Activated naive CD8-positive, alpha-beta T cell treated with anti-CD3 and anti-CD28 coated beads, Interleukin-2, amount 10 ng/mL, durations not matched to agents 7 days and 5 days (primary cell): ENCODE measurements at regions not wholly inside any gene's neighbourhood (a gene's known extent, or its start where the extent isn't known, plus 50 kb on each side); places are given as distances from the start of the nearest gene placed in this dataset. TPM values are rescaled to one million over a fixed set of nuclear protein-coding genes. Genes with fewer than 3 reads are reported as not detected.

Experiments used
- ATAC-seq: fragments of 150-1000 bp; cut with Tn5 transposase; one replicate; pipeline ENCODE4 v1.10.0; 2021; ENCODE audit warnings: low read depth, moderate library complexity
- POLR2A ChIA-PET: fragments of 350-600 bp; sonication (Branson Sonifier 250); formaldehyde crosslinking; loops from one replicate; lab custom pipeline; 2021; ENCODE audit warnings: antibody characterized with exemption; lab: Charles Lee
- DNase-seq: peaks from one replicate; pipeline ENCODE4 v3.0.0; 2021
- H3K27ac Mint-ChIP-seq: one replicate; pipeline ENCODE4 v1.8.0; 2022; ENCODE audit warnings: mild to moderate bottlenecking, mixed read lengths
- H3K27me3 Mint-ChIP-seq: one replicate; pipeline ENCODE4 v1.8.0; 2022; ENCODE audit warnings: mild to moderate bottlenecking, moderate library complexity, mixed read lengths
- H3K36me3 Mint-ChIP-seq: one replicate; pipeline ENCODE4 v1.8.0; 2021; ENCODE audit warnings: mild to moderate bottlenecking, mixed read lengths
- H3K4me1 Mint-ChIP-seq: one replicate; pipeline ENCODE4 v1.8.0; 2021; ENCODE audit warnings: mixed read lengths
- H3K4me3 Mint-ChIP-seq: one replicate; pipeline ENCODE4 v1.8.0; 2022; ENCODE audit warnings: mild to moderate bottlenecking, moderate library complexity, mixed read lengths
- H3K9me3 Mint-ChIP-seq: one replicate; pipeline ENCODE4 v1.8.0; 2021; ENCODE audit warnings: mixed read lengths
- microRNA-seq: library from miRNA; unstranded; fragments of <30 nt; microRNA quantifications from one replicate; pipeline ENCODE4 v1.2.0, GENCODE V29; 2022

DNA sequence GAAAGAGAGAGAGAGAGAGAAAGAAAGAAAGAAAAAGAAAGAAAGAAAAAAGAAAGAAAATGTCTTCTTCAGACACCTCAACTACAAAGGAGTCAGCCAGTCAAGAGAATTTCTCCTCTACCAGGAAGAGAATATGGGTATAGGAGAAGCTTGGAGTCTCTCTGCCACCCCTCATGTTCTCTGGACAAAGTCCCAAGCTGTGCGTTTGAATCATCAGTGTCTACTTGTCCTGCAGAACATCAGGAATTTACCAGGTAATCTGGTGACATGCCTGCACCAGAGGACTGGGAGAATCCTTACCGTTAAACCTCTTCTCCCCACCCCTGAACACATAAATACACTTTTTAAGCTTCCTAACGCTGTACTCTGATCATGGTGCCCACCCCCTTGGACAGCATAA, 119.5 kb downstream of the TM9SF2 start:
- Mint-ChIP-seq H3K9me3 (peaks cover 1% of the 10 kb centered on the region), H3K36me3 (peaks cover 2% of the 10 kb centered on the region), H3K4me1 (peaks cover 22% of the 10 kb centered on the region), H3K4me3 (no peak overlapping the region), H3K27ac (no peak overlapping the region), H3K27me3 (no peaks in the 10 kb centered on the region)
- ATAC-seq (no peak), DNase-seq (no peak)
- POLR2A ChIA-PET, result no interaction called here

DNA sequence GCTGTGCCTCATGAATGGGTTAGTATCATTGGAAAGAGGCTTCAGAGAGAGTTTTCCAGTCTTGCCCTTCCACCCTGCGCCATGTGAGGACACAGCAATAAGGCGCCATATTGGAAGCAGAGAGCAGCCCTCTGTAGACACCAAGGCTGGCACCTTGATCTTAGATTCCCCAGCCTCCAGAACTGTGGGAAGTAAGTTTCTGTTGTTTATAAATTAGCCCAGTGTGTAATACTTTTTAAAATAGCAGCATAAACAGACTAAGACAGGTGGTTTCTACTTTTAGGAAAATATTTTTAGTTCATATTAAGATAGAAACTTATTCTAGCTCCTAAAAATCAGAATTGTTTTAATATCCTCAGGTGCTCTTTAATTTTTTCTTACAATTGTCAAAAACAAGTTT, 117.9 kb downstream of the TM9SF2 start:
- POLR2A ChIA-PET, result no interaction called here
- H3K4me3 Mint-ChIP-seq, result no peak overlapping the region
- ATAC-seq (no peak), DNase-seq (no peak)
- H3K9me3 Mint-ChIP-seq, result peaks cover 1% of the 10 kb centered on the region
- H3K27ac Mint-ChIP-seq, result no peak overlapping the region
- peaks cover 15% of the 10 kb centered on the region for H3K4me1 Mint-ChIP-seq
- H3K36me3 Mint-ChIP-seq, result peaks cover 2% of the 10 kb centered on the region
- no peaks in the 10 kb centered on the region for H3K27me3 Mint-ChIP-seq

DNA sequence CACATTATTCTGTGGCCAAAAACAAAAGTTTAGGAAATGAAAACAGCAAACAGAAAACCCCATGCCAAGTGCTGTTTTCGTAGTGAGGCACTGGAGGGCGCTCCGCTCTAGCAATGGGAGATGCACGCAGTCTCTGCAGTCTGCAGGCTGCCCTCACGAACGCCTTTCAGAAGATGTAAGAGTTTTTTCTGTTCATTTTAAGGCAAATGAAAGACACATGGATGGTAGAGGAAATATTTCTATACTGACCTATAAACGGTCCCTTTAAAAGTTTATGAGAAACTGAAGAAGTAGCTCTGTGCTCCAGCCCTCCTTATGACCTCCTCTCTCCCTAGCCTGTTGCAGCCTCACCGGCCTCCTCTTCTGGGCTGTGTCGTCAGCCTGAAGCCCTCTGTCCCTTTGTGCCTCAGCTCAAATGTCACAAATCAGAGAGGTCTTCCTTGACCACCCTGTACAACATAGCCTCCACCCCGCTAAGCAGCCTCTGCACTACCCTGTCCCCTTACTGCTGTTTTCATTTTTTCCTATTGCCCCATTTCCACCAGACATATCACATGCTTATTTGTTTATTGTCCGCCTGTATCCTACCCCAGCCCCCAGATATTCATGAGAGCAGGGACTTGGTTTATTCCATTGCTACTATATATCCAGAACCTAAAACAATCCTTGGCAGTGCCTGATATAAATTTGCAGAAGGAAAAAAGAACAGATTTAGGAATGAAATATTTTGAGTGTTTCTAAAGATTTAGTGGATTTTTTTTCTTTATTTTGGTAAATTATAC, 116.4 kb downstream of the TM9SF2 start:
- H3K27ac Mint-ChIP-seq, result no peak overlapping the region

DNA sequence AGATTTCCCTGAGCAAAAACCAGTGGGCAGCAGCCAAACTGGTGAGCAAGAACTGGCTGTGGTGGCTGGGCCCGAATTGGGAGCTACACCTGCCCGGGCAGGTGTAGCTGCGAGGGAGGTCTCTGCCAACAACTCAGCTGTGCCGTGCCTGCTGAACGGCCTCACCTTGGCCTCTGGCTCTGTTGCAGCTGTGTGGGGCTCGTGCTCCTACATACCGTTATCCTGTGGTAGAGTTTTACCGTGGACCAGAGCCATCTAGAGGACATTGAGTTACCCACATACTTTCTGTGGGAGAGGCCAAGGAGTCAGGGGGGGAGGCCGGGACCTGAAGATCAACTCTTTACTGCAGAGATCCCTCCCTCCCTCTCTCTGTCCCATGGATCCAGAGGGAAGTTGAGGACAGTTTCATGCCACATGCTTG, 113.2 kb downstream of the TM9SF2 start:
- DNase-seq (no peak), ATAC-seq (peak; percentile 71)
- Mint-ChIP-seq H3K4me1 (peaks cover 21% of the 10 kb centered on the region), H3K36me3 (no peaks in the 10 kb centered on the region), H3K9me3 (no peaks in the 10 kb centered on the region), H3K27ac (no peak overlapping the region), H3K4me3 (no peak overlapping the region), H3K27me3 (peaks cover 2% of the 10 kb centered on the region)
- POLR2A ChIA-PET, result interaction anchor here (0.7 kb wide), 1 partner anchor 9 kb away, joined by 5 read pairs; no protein-coding TSS in a partner anchor

More for the DNA sequence above, 116.4 kb downstream of the TM9SF2 start:
- no peaks in the 10 kb centered on the region for H3K27me3 Mint-ChIP-seq
- H3K4me1 Mint-ChIP-seq, result peaks cover 16% of the 10 kb centered on the region
- DNase-seq, result no peak
- H3K4me3 Mint-ChIP-seq, result no peak overlapping the region
- POLR2A ChIA-PET, result interaction anchor here (0.6 kb wide), 1 partner anchor 58 kb away, joined by 3 read pairs; no protein-coding TSS in a partner anchor
- H3K36me3 Mint-ChIP-seq, result peaks cover 2% of the 10 kb centered on the region
- peaks cover 1% of the 10 kb centered on the region for H3K9me3 Mint-ChIP-seq
- ATAC-seq, result no peak

Small RNA genes lying in the stretch of these regions (microRNA-seq; reads per million reads assigned to microRNA genes)
- gene MIR4306, result not detected
